HUDEP-2 (cell line): ENCODE measurements at regions not wholly inside any gene's neighbourhood (a gene's known extent, or its start where the extent isn't known, plus 50 kb on each side); places are given as distances from the start of the nearest gene placed in this dataset.

Experiments used
- DNase-seq, 76 experiments: peaks; one replicate each; lab custom pipeline; 2025; ENCODE audit not compliant: unreplicated experiment in 76 of 76; lab: John Stamatoyannopoulos, UW

DNA sequence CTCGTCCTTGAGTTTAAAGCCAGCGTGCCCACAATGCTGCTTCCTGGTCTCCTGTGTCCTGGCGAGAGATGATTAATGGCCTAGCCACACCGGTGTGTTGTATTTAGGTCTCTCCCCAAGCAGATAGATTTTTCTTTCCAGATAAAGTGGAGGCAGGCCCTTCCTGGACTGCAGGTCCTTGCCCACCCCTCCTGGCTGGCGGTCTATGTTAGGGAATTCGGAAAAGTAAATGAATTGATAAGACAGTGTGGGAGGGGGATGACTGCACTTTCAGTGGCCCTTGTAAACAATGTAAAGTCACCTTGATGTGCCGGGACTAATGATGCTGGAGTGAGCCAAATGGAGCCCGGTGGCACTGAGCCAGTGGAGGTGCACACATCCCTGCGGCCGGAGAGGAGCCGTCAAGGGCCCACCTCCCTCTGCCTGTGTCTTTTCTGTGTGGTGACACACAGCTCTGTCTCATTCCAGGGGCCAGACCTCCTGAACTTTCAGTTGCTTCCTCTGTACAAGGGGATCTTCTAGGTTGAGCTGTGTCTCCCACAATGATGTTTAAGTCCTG lies 70.6 kb upstream of the ESRRB start:
- DNase-seq, result no peak

DNA sequence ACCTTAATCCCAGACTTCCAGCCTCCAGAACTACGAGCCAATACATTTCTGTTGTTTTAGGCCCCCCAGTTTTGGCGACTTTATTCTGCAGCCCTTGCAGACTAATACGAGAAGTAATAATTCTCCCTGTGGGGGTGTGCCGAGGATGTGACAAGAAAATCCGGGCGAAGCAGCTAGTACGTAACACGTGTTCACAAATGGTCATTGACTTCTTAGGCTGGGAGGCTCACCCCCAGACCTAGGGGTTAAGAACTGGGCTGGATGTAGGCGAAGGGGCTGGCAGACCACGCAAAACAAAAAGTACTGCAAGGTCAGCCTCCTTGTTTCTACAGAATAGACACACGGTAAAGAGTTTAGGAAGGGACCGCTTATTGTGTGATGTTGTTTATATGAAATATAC lies 69.8 kb upstream of the ESRRB start:
- no peak for DNase-seq

DNA sequence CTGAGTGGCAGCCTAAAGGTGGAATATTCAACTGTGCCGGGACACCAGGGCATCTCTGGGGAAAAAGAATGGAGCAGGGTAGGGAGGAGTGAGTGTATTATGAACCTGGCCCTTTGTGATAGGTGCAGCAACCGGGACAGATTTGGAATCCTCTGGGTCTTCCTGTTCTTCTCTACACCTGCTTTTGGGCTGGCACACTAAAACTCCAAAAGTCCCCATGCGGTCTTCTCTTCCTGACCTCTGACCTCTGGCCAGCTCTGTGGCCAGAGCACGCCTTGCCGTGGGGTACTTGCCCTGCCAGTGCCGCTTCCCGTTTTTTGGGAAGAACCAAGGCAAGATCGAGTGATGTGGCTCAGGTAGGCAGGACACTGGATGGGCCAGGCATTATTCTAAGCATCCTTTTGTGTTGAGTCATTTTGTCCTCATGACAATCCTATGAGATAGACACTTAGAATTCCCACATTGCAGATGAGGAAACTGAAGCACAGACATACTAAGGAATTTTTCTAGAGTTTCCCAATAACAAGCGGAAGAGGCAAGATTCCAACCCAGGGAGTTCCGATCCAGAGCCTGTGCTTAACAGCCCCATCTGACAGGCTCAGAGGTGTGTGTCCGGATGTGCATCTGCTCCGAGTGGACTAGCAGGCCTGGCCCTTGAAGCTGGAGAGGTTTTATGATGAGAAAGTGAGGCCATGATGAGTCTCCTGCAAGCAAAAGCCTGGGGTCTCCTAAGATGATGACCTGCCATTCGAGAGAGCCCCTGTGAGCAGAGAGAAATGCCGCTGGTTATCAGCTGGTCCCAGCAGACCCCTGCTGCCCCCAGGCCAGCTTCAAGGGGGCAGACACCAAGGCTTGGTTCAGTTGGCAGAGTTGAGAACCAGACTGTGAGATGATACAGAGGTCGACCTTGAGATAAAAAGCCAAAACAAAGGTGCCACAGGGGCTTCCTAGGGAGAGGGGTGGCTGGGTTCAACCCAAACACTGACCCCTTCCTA lies 67.9 kb upstream of the ESRRB start:
- DNase-seq, result no peak

DNA sequence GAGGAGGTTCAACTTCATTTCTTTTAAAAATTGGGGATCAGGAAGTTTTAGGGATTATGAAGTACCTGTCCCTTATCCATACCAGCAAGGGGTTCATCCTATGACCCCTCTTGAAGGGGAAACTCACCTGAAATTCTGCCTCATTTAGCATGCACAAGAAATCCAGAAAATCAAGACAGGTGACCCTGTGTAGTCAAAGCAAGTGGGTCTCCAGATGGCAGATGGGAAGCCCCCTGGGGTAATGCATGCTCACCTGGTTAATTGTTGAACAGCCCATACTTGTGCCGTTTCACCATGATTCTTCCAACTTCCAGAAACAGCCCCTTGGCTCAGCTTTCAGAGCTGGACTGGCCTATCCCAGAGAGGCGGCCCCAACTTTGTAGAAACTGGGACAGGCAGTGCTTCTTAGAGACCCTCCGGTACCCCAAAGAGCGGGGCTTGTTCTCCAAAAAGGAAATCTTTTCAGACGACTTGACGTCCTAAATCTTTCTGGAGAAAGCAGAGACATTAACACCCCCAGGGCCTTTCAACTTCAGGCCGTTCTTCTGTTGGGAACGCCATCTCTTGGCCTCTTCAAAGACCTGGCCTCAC lies 66.3 kb upstream of the ESRRB start:
- DNase-seq, result no peak

DNA sequence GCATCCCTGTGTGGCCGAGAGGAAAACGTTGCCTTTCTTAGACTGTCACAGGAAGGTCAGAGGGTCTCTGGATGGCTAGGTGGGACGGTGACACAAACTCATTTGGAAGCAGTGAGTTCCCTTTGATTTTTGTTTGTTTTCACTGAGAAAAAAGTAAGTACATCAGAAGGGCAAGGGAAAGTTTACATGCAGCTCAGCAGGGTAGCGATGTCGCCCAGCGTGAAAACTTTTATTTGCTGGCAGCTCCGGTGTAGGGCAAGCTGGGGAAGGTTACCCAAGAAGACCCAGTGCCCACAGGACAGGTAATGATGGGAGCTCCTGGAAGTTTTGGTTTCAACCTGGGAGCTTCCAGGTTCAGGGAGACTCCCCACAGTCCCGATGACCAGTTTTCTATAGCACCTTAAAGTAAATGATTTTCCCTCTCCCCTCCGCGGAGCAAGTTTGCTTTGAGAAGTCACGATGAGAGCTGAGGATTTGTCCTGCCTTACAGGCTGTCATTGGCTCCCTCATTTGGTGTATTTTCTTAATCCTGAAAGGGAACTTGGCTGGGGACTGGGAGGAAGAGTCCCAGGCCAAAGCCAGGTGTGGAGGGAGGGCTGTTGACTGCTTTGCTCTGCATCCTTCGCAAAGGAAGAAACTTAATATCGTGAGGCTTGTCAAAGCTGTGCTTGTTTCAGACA lies 64.7 kb upstream of the ESRRB start:
- peak in 1 of 76 experiments; percentile 1 for DNase-seq

DNA sequence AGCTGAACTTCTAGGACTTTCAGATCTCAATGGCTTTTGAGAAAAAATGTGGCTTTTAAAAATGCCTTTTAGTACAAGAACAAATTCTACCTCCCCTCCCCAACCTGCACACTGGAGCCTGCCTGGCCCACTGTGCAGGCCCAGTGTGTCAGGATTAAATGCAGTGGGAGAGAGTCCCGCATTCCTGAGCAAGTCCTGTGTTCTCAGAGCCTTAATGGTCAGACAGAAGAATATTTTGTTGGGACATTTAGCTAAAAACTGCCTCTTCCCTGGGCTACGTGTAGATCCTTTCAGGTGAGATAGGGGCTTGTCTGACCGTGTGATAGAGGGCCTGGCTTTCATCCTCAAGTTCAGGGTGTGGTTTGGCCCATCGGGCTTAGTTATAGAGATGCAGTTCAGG lies 63.1 kb upstream of the ESRRB start:
- no peak for DNase-seq

DNA sequence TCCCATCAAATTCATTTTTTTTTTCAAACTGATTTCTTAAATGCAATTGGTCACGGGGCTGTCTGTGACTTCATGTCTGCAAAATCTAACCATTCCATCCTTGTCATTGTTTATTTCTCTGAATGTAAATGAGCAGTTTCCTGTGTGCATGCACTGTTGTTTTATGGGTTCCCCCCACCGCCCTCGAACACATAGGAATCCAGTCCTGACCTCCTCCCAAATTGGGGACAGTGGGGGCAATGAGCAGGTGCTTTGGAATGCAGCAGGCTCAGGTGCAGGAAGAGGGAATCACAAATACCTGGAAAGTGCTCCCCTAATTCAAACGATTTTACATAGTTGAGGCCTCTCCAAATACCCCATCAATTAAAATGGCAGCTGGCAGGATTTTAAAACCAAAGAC lies 62.6 kb upstream of the ESRRB start:
- DNase-seq, result no peak

DNA sequence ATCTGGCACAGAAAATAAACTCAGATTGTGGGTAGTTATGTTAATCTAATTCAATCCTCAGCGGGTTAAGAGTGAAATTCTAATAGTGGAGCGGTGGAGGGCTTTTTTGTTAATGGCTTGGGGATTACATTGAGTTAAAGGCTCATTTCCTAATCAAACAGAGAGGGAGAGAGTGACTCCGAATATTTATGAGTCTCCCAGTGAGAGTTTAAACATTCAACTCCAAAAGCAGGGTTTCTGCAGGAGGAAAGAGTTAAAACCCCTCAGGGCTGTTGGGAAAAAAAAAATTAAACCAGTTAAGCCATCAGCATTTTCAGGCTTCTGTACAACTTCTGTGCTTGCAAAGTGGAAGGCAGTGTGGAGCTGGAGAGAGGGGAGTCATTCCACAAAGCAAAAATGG lies 62.1 kb upstream of the ESRRB start:
- no peak for DNase-seq

DNA sequence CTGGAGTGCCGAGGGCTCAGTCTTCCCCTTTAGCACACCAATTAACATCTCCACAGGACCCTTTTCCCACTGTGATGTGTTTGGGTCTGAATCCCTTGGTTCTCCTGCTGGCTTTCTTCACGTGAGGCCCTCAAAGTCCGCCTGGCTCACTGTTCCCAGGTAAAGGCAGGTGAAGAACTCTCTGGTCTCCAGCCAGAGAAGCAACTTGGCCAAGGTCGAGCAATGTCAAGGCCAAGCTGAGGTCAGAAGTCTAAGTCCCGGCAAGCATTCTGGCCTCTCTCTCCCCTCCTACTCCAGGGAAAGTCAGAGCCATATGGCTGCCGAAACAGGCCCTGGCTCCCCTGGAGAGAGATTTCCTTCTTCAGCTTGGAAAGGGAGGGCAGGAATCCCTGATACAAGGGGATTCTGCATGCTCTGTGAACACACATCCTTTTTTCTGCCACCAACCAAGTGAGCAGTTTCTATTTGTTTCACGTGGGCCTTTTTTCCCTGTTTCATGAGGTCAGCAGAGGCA lies 61.4 kb upstream of the ESRRB start:
- no peak for DNase-seq

DNA sequence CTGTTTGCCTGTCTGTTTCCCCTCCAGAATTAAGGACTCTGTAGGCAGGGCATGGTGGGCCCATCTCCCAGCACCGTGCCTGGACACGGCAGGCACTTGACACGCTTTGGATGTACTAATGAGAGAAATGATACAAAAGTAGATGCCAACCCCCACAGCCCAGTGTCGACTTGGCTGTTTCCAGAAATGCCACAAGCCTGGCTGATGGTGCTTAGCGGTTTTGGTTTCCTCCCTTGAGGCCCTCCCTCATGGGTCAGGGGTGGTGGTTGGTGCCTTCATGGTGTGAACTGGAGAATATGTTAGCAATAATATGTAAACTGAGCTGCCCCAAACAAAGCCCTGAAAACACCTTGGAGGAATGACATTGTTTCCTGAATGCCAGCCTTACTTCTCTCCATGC lies 55.5 kb upstream of the ESRRB start:
- DNase-seq, result no peak

DNA sequence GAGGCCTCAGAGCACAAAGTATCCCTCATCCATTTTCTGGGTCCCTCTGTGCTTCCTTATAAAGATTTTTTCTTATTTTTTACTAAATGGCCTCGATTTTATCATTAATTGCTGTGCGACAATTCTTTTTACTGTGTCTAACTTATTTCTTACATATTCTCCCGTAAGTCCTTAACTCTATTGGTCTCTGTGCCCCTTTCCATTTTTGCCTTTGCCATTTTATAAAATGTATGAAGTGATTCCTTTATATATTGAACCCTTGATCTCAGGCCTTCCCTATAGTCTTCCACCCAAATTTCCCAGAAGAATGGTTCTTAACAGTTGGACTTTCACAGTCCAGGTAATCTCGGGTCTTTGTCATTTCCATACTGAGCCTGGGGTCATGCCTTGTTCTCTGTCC lies 55.0 kb upstream of the ESRRB start:
- no peak for DNase-seq

DNA sequence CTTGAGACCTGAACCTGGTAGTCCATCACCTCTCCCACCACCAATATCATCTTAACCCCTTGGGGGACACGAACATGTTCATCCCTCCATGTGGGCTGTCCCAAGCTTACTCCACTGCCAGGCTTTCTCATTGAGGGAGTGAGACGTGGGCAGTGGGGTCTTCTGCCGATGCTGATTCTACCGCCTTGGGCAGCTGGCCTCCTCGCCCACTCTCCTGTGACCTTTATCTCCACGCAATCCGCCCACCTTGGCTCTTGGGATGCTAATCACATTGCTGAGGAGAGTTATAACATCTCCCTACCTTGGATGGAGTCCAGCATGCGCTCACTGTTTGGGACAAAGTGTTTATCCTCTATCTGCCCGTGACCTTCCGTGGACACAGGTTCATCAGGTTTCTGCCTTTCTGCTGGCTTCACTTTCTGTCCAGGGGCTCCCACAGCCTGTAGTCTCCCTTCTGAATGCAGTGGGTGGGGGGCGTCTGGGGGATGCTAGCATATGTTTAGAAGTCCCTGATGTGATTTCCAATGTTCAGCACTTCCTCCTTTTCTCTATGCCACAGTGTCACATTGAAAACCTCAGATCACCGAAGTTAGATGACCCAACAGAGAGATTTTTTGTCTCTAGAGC lies 53.2 kb upstream of the ESRRB start:
- no peak for DNase-seq

DNA sequence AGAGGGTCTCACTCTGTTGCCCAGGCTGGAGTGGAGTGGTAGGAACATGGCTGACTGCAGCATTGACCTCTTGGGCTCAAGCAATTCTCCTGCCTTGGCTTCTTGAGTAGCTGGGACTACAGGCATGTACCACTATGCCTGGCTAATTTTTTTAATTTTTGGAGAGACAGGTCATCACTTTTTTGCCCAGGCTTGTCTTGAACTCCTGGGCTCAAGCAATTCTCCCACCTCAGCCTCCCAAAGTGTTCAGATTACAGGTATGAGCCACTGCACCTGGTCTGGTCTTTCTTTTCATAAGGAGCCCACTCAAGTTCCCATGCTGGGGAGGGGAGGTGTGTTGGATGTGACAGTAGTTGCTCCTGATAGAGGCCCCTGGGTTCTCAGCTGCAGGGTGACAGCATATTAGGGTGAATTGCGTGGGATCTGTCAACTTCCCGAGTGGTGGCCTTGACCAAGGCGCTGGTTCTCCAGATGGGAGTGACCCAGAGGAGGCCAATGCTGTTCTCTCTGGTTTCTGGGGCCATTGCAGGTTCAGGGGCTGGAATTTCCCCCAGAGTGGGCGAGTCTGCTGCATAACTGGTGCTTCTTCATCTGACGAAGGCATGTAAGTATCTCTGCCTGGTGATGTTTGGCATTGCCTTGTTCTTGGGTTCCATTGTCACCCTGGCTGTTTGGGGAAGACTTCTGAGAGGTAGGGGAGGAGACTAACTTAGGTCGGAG lies 52.4 kb upstream of the ESRRB start:
- no peak for DNase-seq

DNA sequence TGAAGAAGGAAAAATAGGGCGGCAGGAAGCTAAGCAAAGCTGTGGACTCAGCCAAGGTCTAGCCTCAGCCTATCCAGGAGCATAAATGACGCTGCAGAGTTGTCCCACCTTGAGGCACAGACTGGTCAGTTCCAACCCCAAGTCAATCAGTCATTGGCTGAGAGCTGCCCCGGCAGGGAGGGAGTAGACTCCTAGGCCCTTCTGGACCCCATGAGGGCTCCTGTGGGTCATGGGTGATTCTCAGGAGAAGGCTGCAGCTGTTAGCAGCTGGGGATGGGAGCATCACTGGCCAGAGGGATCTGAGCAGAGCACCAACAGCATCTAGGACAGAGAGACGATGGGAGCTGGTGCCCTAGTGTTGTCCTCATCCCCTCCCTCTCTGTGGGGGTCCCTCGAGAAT lies 51.8 kb upstream of the ESRRB start:
- no peak for DNase-seq
